ENCODE measurements at regions not wholly inside any gene's neighbourhood (a gene's known extent, or its start where the extent isn't known, plus 50 kb on each side); places are given as distances from the start of the nearest gene placed in this dataset.

DNA sequence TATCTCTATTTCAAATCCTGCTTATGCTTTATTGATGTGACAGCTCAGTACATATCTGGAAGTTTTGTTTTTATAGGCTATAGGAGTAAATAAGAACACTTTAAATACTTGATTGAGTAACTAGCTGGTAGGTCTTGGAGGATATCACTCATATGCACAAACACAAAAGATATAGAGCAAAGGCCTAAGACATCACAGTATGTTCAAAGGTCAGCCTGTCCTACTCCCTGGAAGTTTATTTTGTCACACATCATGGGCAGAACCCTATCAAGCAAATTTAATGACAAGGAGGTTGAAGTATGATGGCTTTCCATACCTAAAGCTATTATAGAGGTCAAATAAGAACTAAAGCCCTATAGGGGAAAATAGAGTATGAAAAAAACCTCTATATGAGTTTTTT is 70.0 kb upstream of the MS4A8 start:
- Mint-ChIP-seq H3K4me3 (no peak overlapping the region), H3K9me3 (peaks cover 2 to 3% of the 10 kb centered on the region in 2 experiments), H3K27me3 (ENCODE audit: low read depth) (no peaks in the 10 kb centered on the region), H3K4me1 (peaks cover 3 to 5% of the 10 kb centered on the region in 2 experiments; a peak in 1 of 4 replicates), H3K27ac (no peak overlapping the region), H3K36me3 (ENCODE audit: insufficient read depth in 1 of 3, low read depth in 3 of 3) (peaks cover 0 to 3% (median 0%) of the 10 kb centered on the region in 3 experiments; a peak in 1 of 7 replicates)
- TF ChIP-seq, protein P1, sequence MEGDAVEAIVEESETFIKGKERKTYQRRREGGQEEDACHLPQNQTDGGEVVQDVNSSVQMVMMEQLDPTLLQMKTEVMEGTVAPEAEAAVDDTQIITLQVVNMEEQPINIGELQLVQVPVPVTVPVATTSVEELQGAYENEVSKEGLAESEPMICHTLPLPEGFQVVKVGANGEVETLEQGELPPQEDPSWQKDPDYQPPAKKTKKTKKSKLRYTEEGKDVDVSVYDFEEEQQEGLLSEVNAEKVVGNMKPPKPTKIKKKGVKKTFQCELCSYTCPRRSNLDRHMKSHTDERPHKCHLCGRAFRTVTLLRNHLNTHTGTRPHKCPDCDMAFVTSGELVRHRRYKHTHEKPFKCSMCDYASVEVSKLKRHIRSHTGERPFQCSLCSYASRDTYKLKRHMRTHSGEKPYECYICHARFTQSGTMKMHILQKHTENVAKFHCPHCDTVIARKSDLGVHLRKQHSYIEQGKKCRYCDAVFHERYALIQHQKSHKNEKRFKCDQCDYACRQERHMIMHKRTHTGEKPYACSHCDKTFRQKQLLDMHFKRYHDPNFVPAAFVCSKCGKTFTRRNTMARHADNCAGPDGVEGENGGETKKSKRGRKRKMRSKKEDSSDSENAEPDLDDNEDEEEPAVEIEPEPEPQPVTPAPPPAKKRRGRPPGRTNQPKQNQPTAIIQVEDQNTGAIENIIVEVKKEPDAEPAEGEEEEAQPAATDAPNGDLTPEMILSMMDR (conservative IDR thresholded peaks at IDR 0.05) = no peak
- no peak overlapping the region for H2BK12ac ChIP-seq (ENCODE audit: insufficient read length, low read depth, low read length)
- H3K9ac ChIP-seq (ENCODE audit: extremely low read depth, insufficient read length, low read length) = no peak overlapping the region
- H2BK20ac ChIP-seq (ENCODE audit: low read depth, low read length, poor library complexity, severe bottlenecking) = no peak overlapping the region
- no peak overlapping the region for H2BK120ac ChIP-seq (ENCODE audit: low read depth, low read length, poor library complexity, severe bottlenecking)
- no peak overlapping the region for H2AK5ac ChIP-seq (ENCODE audit: insufficient read length, low read length)
- H3K27ac ChIP-seq (ENCODE audit: insufficient read length, low read depth, low read length) = no peak overlapping the region
- DNase-seq = no peak
- no peaks in the 10 kb centered on the region for H3K23me2 ChIP-seq (ENCODE audit: insufficient read length, low read depth, low read length, poor library complexity, severe bottlenecking)
- no peaks in the 10 kb centered on the region for H3K79me1 ChIP-seq (ENCODE audit: insufficient read depth, low read depth, low read length, poor library complexity, severe bottlenecking)
- H3K14ac ChIP-seq (ENCODE audit: insufficient read depth, low read length) = no peak overlapping the region
- no peaks in the 10 kb centered on the region for H3K4me1 ChIP-seq (ENCODE audit: insufficient read depth, low read length)
- no peaks in the 10 kb centered on the region for H3K79me2 ChIP-seq (ENCODE audit: insufficient read depth, low read length)
- H3K4ac ChIP-seq (ENCODE audit: low read depth, low read length) = no peak overlapping the region
- no peaks in the 10 kb centered on the region for H4K20me1 ChIP-seq (ENCODE audit: control insufficient read depth, insufficient read depth, insufficient read length)
- no peak overlapping the region for H3K56ac ChIP-seq (ENCODE audit: insufficient read length, low read depth, low read length)
- H3K18ac ChIP-seq (ENCODE audit: insufficient read length, low read depth, low read length) = no peak overlapping the region
- no peak overlapping the region for H3K4me2 ChIP-seq (ENCODE audit: insufficient read depth, insufficient read length, low read length)
- no peak overlapping the region for H2AFZ ChIP-seq (ENCODE audit: low read length)
- H3K27me3 ChIP-seq (ENCODE audit: insufficient read depth, low read length) = no peaks in the 10 kb centered on the region
- no peak overlapping the region for H3T11ph ChIP-seq (ENCODE audit: low read length)
- no peak overlapping the region for H3K23ac ChIP-seq (ENCODE audit: insufficient read length, low read depth, low read length)
- H4K8ac ChIP-seq (replicated peaks; ENCODE audit: insufficient read length, low read depth, low read length) = no peak overlapping the region
- H4K91ac ChIP-seq (ENCODE audit: insufficient read length, low read depth, low read length) = no peak overlapping the region
- H2BK5ac ChIP-seq (ENCODE audit: insufficient read length, low read length) = no peak overlapping the region
- H2BK15ac ChIP-seq (ENCODE audit: low read depth, low read length) = no peak overlapping the region
- no peaks in the 10 kb centered on the region for H3K9me3 ChIP-seq (ENCODE audit: control insufficient read depth, low read depth, low read length)
- no peak overlapping the region for H4K5ac ChIP-seq (ENCODE audit: insufficient read length, low read depth, low read length)

Data from H9 (cell line).